Frontal cortex (tissue), 3 donors: ENCODE measurements at regions not wholly inside any gene's neighbourhood (a gene's known extent, or its start where the extent isn't known, plus 50 kb on each side); places are given as distances from the start of the nearest gene placed in this dataset.
"Not testable (repeated sequence)": the region's sequence is repeated elsewhere in the genome, so short reads cannot be mapped to it uniquely, and the experiment has no call there.

Experiments used
- DNase-seq, 2 donors: peaks; one replicate each; pipeline ENCODE4 v3.0.0; 2012; ENCODE audit warnings: low spot score in 2 of 2
- FAIRE-seq: peaks from 2 replicates; lab custom pipeline; 2012; peaks lifted over from hg19 to GRCh38; lab: Jason Lieb, UNC
- donor health status: control.
- donor health status: control.
- donor health status: control.

GRCh38 chr2:185241556-185241955 lies 497.0 kb upstream of the FSIP2 start:
- FAIRE-seq = no peak
- no peak for DNase-seq

DNA sequence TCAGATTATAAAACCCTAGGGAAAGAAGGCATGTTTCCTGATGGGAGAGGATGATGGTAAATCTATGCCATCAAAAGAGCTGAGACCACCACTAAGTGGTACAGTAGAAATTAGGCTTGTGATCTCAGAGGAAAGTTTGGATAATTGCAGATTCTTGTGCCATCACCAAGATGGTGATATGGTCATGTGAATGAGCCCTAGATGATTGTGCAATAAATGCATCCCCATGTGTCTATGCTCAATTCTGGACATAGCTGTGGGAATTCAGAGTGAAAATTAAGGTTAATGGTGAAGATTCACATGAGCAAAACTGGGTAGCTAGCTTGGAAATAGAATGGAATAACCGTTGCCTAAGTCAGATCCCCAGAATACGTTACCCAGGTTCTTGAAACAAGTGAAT lies 496.1 kb upstream of the FSIP2 start:
- DNase-seq (no peak), FAIRE-seq (no peak)

DNA sequence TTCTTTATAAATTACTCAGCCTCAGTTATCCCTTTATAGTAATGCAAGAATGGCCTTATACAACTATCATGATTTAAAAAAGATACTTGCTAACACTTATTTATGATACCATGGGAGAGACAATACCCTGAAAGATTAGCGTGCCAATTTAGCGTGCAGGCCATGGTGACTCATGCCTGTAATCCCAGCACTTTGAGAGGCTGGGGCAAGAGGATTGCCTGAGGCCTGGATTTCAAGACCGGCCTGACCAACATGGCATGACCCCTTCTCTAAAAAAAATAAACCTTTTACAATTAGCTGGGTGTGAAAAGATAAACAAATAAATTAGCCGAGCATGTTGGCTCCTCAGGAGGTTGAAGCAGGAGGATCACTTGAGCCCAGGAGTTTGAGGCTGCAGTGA lies 493.4 kb upstream of the FSIP2 start:
- FAIRE-seq (no peak), DNase-seq (no peak)

GRCh38 chr2:185245806-185246205 lies 492.8 kb upstream of the FSIP2 start:
- FAIRE-seq (no peak), DNase-seq (no peak)

- FAIRE-seq (no peak), DNase-seq (no peak)
Measured at GRCh38 chr2:185246717-185247116, 491.9 kb upstream of the FSIP2 start.

- no peak for FAIRE-seq
Measured at GRCh38 chr2:185255566-185255965, 483.0 kb upstream of the FSIP2 start.

DNA sequence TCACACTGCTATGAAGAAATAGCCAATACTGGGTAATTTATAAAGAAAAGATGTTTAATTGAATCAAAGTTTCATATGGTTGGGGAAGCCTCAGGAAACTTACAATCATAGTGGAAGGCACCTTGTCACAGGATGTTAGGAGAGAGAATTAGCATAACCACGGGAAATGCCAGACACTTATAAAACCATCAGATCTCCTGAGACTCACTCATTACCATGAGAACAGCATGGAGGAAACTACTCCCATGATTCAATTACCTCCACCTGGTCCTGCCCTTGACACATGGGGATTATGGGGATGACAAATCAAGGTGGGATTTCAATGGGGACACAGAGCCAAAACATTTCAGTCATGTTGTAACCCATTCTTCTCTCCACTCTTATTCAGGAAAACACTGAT lies 472.9 kb upstream of the FSIP2 start:
- DNase-seq (no peak), FAIRE-seq (no peak)

More at GRCh38 chr2:185255566-185255965, 483.0 kb upstream of the FSIP2 start:
- no peak for DNase-seq

DNA sequence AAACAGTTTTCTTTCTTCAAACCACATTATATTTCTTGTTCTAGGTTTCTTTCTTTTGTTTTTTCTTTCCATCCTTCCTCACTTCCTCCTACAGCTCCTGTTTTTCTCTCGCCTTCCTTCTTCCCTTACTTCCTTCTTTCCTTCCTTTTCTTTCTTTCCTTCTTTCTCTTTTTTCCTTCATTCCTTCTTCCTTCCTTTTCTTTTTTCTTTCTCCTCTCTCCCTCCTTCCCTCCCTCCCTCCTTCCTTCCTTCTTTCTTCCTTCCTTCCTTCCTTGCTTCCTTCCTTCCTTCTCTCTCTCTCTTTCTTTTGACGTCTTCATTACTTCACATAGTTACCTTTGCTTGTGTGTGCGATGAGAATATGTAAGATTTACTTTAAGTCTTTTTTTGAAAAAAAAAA lies 470.0 kb upstream of the FSIP2 start:
- DNase-seq (no peak), FAIRE-seq (no peak)

DNA sequence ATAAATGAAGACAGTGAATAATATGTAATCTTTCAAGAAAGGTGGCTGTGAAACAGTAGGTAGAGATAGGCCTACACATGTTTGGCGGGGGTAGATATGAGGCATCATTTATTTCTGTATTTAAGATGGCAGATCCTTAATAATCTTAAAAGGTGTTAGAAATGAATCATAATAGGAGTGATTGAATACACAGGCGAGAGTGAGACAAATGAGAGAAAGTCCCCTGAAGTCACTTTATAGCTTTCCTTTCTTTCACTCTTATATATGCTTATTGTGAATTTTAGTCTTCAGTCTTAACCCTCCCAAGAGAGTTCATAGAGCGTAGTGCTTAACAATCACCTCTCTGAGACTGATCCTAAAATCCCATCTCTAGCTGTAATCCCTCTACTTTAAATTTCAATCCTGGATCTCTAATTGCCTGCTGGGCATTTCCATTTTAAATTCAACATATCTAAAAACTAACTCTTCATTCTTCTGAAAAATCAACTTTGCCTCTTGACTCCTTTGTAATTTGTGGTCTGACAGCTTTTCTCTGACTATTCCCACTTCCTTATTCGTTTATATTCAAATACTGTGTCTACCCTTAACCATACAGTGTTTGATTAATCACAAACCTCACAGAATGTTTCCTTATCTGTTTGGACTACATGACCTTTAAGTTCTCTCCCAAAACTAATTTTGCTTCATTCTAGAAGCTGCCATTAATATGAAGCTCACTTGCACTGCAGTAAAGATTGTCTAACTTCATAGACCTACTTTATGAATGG lies 463.7 kb upstream of the FSIP2 start:
- DNase-seq (no peak), FAIRE-seq (no peak)

- DNase-seq, FAIRE-seq: not testable (repeated sequence)
Measured at GRCh38 chr2:185275979-185276378, 462.6 kb upstream of the FSIP2 start.

DNA sequence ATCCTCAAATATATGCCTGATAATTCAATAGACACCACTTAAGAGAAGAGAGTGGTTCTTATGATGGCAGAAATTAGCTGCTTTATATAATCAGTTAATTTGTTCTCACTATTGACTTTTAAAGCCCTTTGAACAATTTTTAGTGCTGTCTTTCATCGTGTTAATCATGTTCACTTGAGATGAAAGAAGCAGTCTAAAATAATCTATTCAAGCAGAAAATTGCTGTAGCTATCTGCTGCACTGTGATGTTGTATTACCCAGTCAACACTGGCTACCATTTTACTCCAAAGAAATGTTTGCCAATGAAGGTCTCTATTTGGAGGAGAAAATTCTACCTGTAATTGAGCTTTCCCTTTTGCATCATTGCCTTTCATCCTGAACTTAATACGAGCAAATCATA lies 459.8 kb upstream of the FSIP2 start:
- DNase-seq = no peak
- no peak for FAIRE-seq

GRCh38 chr2:185279999-185280398 lies 458.6 kb upstream of the FSIP2 start:
- FAIRE-seq (no peak), DNase-seq (no peak)

GRCh38 chr2:185284696-185285095 lies 453.9 kb upstream of the FSIP2 start:
- no peak for FAIRE-seq
- no peak for DNase-seq

DNA sequence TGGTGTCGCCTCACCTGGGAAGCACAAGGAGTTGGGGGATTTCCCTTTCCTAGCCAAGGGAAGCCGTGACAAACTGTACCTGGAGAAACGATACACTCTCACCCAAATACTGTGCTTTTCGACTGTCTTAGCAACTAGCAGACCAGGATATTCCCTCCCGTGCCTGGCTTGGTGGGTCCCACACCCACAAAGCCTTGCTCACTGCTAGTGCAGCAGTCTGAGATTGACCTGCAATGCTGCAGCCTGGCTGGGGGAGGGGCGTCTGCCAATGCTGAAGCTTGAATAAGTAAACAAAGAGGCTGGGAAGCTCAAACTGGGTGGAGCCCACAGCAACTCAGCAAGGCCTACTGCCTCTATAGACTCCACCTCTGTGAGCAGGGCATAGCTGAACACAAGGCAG lies 448.6 kb upstream of the FSIP2 start:
- DNase-seq, FAIRE-seq: not testable (repeated sequence)

DNA sequence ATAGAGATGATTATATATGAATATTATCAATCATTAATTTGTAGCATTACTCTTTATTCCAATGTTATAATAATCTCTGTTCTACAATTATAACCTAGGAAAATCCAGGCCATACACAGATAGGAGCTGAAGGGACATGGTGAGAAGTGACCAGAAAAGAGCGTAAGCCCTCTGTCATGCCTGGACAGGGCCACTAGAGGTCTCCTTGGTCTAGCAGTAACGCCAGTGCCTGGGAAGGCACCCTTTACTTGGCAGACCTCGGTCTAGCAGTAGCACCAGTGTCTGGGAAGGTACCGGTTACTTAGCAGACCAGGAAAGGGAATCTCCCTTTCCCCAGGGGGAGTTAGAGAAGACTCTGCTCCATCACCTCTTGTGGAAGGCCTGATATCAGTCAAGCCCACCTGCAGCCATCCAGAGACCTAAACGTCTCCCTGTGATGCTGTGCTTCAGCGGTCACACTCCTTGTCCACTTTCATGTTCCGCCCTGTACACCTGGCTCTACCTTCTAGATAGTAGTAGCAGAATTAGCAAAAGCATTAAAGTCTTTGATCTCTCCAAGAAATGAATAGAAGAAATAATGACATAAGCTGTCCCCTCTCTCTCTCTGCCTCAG lies 447.5 kb upstream of the FSIP2 start:
- DNase-seq (no peak), FAIRE-seq (no peak)

DNA sequence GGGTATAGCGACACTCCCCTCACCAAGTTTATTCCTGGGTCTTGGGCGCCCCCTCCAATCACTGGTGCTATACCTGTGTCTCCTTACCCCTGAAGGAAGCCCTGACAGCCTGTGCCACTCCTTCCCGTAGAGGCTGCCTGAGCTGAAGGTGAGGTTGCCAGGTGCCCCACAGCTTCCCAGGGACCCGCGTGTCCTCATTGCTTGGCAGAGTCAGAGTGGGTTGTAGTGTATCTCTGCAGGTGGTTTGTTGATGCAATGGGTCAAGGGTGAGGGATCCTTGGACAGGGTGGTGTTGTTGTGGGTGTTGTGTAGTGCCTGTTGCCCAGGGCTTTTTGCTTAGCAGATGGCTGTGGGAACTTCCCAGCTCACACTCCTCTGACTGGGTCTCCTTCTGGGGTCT lies 438.7 kb upstream of the FSIP2 start:
- DNase-seq (no peak), FAIRE-seq (no peak)

GRCh38 chr2:185306119-185306518 lies 432.5 kb upstream of the FSIP2 start:
- FAIRE-seq (no peak), DNase-seq (no peak)

- no peak for DNase-seq
- no peak for FAIRE-seq
Measured at GRCh38 chr2:185316383-185316782, 422.2 kb upstream of the FSIP2 start.

DNA sequence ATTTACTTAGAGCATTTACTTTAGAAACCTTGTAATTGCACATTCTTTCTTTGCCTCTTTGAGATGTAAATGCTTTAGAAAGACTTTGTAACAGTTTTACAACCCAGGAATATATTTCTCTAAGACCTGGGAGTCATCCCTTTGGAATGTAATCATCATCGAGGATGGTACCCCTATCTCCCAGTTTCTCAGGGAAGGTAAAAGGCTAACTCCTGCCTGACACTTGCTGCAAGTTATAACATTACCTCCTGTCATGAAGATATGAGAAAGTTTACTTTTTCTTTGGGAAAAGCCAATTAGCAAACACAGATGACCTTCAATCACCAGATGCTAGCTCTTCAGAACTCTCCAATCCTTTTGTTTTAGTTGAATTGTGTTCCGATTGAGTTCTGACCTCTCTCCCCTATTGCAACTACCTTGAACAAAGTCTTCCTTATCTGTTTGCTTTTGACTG lies 420.3 kb upstream of the FSIP2 start:
- no peak for DNase-seq
- no peak for FAIRE-seq

GRCh38 chr2:185335879-185336278 lies 402.7 kb upstream of the FSIP2 start:
- no peak for DNase-seq
- no peak for FAIRE-seq

DNA sequence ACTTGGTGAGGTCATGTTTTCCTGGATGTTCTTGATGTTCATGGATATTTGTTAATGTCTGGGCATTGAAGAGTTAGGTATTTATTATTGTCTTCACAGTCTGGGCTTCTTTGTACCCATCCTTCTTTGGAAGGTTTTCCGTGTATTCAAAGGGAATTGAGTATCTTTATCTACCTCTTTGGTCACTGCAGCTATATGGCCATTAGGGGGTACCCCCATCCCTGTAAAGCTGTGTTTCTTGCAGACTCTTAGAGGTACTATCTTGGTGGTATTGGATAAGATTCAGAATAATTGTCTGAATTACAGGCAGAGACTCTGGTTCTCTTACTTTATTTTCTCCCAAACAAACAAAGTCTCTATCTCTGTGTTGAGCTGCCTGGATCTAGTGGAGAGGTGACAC lies 401.6 kb upstream of the FSIP2 start:
- no peak for DNase-seq
- FAIRE-seq = no peak

GRCh38 chr2:185338104-185338503 lies 400.5 kb upstream of the FSIP2 start:
- FAIRE-seq = no peak
- no peak for DNase-seq
